GM21515 (cell line): ENCODE measurements at regions not wholly inside any gene's neighbourhood (a gene's known extent, or its start where the extent isn't known, plus 50 kb on each side); places are given as distances from the start of the nearest gene placed in this dataset.

Experiments used
- ATAC-seq: cut with Tn5 transposase; IDR thresholded peaks from one replicate; pipeline ENCODE4 v1.9.1; 2021; ENCODE audit not compliant: unreplicated experiment

GRCh38 chr4:151603377-151603776 lies 157.4 kb downstream of the GATB start:
- ATAC-seq = no peak

GRCh38 chr4:151604238-151604637 lies 156.6 kb downstream of the GATB start:
- ATAC-seq = no peak

GRCh38 chr4:151605215-151605614 lies 155.6 kb downstream of the GATB start:
- ATAC-seq = no peak

DNA sequence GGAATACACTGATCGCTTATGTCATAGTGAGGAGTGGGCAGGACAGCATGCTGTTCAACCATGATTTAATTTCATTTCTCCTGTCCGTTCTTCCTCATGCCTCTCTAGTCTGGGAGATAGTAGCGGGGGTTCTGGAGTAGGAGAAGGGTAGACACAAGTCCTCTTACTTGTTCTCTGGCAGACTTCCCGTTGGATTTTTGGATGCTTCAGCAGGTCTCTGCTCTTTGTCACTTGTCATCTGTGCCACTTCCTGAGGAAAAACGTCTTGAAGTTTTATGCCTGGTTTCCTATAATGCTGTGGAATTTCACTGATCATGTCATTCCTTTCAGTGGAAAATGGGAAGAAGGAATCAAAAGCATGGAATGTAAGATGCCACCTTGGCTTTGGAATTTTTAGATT lies 154.7 kb downstream of the GATB start:
- no peak for ATAC-seq

GRCh38 chr4:151610229-151610628 lies 150.6 kb downstream of the GATB start:
- no peak for ATAC-seq

DNA sequence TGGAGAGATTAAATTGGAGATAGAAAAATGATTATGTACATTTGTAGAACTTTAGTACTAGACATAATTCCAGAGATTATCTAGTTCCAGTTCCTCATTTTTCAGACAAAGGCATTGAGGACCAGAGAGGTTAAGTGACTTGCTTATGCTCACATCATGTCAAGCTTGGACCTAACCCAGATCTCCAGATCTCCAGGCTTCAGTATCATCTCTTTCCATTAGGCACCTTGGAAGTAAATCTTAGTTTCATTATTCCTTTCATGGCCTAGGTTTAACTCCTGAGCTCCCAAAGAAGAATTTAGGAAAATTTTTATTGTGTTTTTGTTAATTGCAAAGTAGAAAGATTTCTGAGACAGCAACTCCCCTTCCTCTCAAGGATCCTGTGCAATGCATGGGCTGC lies 148.8 kb downstream of the GATB start:
- ATAC-seq = no peak

GRCh38 chr4:151613290-151613689 lies 147.5 kb downstream of the GATB start:
- ATAC-seq = no peak

DNA sequence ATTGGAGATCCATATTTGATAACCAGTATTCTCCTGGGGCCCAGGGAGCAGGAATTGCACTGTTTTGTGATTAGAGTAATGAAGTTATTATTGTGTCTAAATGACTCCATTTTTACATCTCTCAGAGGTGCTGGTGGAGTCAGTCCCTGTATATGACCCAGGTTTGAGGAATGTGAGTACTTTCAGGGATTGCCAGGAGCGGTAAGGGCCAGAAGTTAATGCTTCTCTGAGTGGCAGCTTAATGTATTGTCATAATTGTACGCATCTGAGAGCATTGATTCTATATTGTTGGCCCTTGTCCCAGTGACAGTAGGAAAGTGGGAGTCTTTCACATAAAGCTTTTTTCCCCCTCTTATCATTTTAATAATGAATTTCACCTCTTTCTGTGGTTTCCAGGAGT lies 146.2 kb downstream of the GATB start:
- no peak for ATAC-seq

DNA sequence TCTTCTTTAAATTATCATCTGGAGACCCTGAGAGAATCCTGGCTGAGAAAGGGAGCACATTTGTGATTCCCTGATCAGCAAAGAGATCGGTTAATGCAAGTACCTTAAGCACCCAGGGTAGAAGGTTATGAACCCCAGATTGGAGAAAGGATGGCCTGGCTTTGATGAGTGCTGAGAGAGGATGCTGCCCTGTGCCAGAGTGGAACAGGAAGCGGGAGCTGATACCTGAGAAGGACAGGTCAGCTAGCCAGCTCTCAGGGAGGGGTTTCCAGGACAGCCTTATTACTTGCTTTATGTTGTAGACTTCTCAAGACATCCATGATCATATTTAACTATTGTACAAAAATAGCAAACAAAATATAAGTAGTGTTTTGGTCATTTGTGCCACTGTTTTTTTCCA lies 141.9 kb downstream of the GATB start:
- no peak for ATAC-seq

DNA sequence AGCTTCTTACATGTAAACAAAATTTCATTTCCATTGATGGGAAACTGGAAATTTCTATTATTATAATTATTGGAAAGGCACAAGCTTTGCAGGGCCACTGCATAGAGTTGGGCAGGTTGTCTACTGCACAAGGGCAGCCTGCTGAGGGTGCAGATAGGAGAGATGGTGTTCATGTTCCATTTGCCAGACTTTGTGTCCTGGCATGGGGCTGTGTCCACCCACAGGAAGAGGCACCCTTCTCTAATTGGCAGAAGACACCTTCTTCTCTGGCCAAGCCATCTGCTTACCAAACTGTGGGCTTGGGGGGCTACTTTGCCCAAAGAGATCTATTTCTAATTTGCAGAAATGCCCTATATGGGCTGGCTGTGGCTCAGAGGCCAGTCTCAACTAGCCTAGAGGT lies 140.7 kb downstream of the GATB start:
- no peak for ATAC-seq
